ENCODE measurements at regions not wholly inside any gene's neighbourhood (a gene's known extent, or its start where the extent isn't known, plus 50 kb on each side); places are given as distances from the start of the nearest gene placed in this dataset.

GRCh38 chr11:116244439-116244838, 528.3 kb downstream of the BUD13 start:
- no peak for TF ChIP-seq CTCF (IDR thresholded peaks at IDR 0.05; ENCODE audit: low read depth, low read length)
- no peak for TF ChIP-seq EZH2phosphoT487 (IDR thresholded peaks at IDR 0.05; ENCODE audit: low read depth)

Data from OCI-LY3 (cell line).